HEK293T (cell line): ENCODE measurements at regions not wholly inside any gene's neighbourhood (a gene's known extent, or its start where the extent isn't known, plus 50 kb on each side); places are given as distances from the start of the nearest gene placed in this dataset.

Experiments
- ELF4 ChIP-seq: fragments of 450-650 bp; IDR thresholded peaks from 2 replicates; pipeline ENCODE4 v1.6.1; 2017; ENCODE audit warnings: antibody characterized with exemption
- FOXA1 ChIP-seq: fragments of 450-650 bp; IDR thresholded peaks from 2 replicates; pipeline ENCODE4 v1.6.1; 2016; ENCODE audit warnings: mild to moderate bottlenecking
- FOXM1 ChIP-seq: fragments of 450-650 bp; IDR thresholded peaks from 2 replicates; pipeline ENCODE4 v1.6.1; 2017; ENCODE audit warnings: mild to moderate bottlenecking, borderline replicate concordance
- LEF1 ChIP-seq: fragments of 450-650 bp; IDR thresholded peaks from 2 replicates; pipeline ENCODE4 v1.6.1; 2017; ENCODE audit warnings: mild to moderate bottlenecking, borderline replicate concordance
- SUZ12 ChIP-seq: fragments of 450-650 bp; IDR thresholded peaks from 2 replicates; pipeline ENCODE4 v1.6.1; 2016; ENCODE audit warnings: mild to moderate bottlenecking
- ZNF384 ChIP-seq: fragments of 450-650 bp; IDR thresholded peaks from 2 replicates; pipeline ENCODE4 v1.6.1; 2016

GRCh38 chr2:186384226-186384625 lies 101.8 kb upstream of the ZC3H15 start:
- TF ChIP-seq LEF1 (no peak), ELF4 (no peak), FOXM1 (no peak), SUZ12 (no peak), FOXA1 (no peak), ZNF384 (no peak)
